AG10803 (cell line): ENCODE measurements at regions not wholly inside any gene's neighbourhood (a gene's known extent, or its start where the extent isn't known, plus 50 kb on each side); places are given as distances from the start of the nearest gene placed in this dataset.

Experiments
- DNase-seq: peaks from one replicate; pipeline ENCODE4 v3.0.0; 2010; ENCODE audit warnings: low read depth
- H3K4me3 ChIP-seq: 2 replicates; pipeline ENCODE4 v1.5.1; 2011; ENCODE audit warnings: mild to moderate bottlenecking, low read length, control low read depth
- TF ChIP-seq, protein P1 (sequence below): conservative IDR thresholded peaks from 2 replicates; pipeline ENCODE4 v1.5.1; 2011; ENCODE audit warnings: mild to moderate bottlenecking, low read length, control low read depth, inconsistent platforms

GRCh38 chr14:89630101-89630829 lies 213.2 kb upstream of the FOXN3 start:
- no peak overlapping the region for H3K4me3 ChIP-seq
- TF ChIP-seq, protein P1, sequence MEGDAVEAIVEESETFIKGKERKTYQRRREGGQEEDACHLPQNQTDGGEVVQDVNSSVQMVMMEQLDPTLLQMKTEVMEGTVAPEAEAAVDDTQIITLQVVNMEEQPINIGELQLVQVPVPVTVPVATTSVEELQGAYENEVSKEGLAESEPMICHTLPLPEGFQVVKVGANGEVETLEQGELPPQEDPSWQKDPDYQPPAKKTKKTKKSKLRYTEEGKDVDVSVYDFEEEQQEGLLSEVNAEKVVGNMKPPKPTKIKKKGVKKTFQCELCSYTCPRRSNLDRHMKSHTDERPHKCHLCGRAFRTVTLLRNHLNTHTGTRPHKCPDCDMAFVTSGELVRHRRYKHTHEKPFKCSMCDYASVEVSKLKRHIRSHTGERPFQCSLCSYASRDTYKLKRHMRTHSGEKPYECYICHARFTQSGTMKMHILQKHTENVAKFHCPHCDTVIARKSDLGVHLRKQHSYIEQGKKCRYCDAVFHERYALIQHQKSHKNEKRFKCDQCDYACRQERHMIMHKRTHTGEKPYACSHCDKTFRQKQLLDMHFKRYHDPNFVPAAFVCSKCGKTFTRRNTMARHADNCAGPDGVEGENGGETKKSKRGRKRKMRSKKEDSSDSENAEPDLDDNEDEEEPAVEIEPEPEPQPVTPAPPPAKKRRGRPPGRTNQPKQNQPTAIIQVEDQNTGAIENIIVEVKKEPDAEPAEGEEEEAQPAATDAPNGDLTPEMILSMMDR, result no peak
- peak; percentile 43 for DNase-seq

GRCh38 chr14:89629383-89629782 lies 212.3 kb upstream of the FOXN3 start:
- no peak for DNase-seq
- no peak overlapping the region for H3K4me3 ChIP-seq

DNA sequence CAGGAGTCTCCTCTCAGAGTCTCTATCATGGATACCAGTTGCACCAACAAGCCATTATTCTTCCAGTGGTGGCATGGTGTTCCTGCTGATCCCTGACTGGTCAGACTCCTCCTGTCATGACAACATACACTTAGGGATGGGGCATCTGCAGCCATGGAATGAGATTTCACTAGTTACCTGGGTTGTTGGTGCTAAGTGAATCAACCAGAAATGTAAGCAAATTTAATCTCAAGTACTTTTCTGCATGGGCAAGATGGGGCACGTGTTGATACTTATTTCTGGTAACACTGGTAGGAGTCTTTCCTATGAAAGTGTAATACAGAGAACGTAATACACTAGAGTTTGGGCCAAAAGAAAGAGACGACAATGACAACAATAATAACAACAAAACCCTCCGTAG lies 211.5 kb upstream of the FOXN3 start:
- DNase-seq, result no peak
- TF ChIP-seq, protein P1, result no peak

More at GRCh38 chr14:89629383-89629782, 212.3 kb upstream of the FOXN3 start:
- TF ChIP-seq, protein P1, result no peak

GRCh38 chr14:89626233-89626806 lies 209.3 kb upstream of the FOXN3 start:
- TF ChIP-seq, protein P1, result no peak
- no peak overlapping the region for H3K4me3 ChIP-seq
- DNase-seq, result no peak

More for the DNA sequence above, 211.5 kb upstream of the FOXN3 start:
- no peak overlapping the region for H3K4me3 ChIP-seq

DNA sequence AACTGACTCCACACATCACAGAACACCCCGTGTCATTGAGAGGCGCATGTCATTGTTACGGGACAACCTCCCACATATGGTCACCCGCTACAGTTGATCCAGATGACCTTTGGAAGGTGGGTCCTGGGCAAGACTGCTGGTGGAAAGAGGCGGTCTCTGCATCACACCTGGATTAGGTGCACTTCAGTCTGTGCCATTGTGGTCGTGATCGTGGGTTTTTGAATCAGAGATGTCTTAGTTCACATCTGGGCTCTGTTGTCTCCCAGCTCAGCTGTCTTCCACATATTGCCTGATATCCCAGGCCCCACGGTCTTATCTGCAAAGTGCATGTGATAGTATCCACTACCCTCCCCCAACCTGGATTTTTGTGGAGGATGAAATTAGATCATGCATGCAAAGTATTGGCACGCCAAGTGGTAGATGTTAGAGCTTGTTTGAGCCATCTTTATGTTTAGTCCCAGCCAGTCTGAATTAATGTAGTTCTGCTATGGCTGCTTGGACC lies 208.7 kb upstream of the FOXN3 start:
- TF ChIP-seq, protein P1, result no peak
- H3K4me3 ChIP-seq, result no peak overlapping the region
- DNase-seq, result no peak

GRCh38 chr14:89625244-89625713 lies 208.2 kb upstream of the FOXN3 start:
- TF ChIP-seq, protein P1, result no peak
- no peak overlapping the region for H3K4me3 ChIP-seq
- DNase-seq, result no peak
